SK-N-SH (cell line): ENCODE measurements at regions not wholly inside any gene's neighbourhood (a gene's known extent, or its start where the extent isn't known, plus 50 kb on each side); places are given as distances from the start of the nearest gene placed in this dataset.

Source experiments
- TF ChIP-seq, protein P1 (sequence below): IDR thresholded peaks from 2 replicates; pipeline ENCODE4 v1.4.0; 2012; ENCODE audit warnings: low read depth, borderline replicate concordance
- TF ChIP-seq, protein P2 (sequence below): IDR thresholded peaks from 2 replicates; pipeline ENCODE4 v1.4.0; 2012; ENCODE audit warnings: low read depth

GRCh38 chr1:31116022-31116421, 50.5 kb upstream of the PUM1 start (continued):
- TF ChIP-seq, protein P1, sequence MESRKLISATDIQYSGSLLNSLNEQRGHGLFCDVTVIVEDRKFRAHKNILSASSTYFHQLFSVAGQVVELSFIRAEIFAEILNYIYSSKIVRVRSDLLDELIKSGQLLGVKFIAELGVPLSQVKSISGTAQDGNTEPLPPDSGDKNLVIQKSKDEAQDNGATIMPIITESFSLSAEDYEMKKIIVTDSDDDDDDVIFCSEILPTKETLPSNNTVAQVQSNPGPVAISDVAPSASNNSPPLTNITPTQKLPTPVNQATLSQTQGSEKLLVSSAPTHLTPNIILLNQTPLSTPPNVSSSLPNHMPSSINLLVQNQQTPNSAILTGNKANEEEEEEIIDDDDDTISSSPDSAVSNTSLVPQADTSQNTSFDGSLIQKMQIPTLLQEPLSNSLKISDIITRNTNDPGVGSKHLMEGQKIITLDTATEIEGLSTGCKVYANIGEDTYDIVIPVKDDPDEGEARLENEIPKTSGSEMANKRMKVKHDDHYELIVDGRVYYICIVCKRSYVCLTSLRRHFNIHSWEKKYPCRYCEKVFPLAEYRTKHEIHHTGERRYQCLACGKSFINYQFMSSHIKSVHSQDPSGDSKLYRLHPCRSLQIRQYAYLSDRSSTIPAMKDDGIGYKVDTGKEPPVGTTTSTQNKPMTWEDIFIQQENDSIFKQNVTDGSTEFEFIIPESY, result no peak
- TF ChIP-seq, protein P2, sequence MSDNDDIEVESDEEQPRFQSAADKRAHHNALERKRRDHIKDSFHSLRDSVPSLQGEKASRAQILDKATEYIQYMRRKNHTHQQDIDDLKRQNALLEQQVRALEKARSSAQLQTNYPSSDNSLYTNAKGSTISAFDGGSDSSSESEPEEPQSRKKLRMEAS, result no peak
